ENCODE measurements at regions not wholly inside any gene's neighbourhood (a gene's known extent, or its start where the extent isn't known, plus 50 kb on each side); places are given as distances from the start of the nearest gene placed in this dataset.

DNA sequence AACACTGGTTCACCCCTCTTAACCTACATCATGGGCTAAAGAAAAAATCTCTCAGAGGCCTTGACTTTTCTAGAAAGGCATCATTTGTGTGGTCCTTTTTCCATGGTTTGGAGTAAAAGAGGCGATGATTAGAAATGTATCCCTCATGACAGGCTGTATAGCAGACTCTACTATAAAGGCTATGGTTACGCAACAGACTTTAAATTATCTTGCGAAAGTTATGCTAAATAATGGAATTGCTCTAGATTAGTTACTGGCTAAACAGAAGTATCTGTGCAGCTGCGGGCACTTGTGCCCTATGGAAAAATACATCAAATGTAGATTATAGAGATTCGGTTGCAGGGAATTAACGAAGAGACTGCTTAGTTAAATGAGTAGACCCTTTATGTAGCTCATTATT lies 101.6 kb downstream of the TMEM47 start:
- Histone ChIP-seq H3K27ac (no peak overlapping the region), H3K4me2 (no peak overlapping the region), H3K9me2 (replicated peaks; ENCODE audit: insufficient read depth) (no peaks in the 10 kb centered on the region), H3K79me2 (no peaks in the 10 kb centered on the region), H2AFZ (no peak overlapping the region), H3K36me3 (replicated peaks; ENCODE audit: insufficient read depth, low read depth) (no peaks in the 10 kb centered on the region), H4K20me1 (ENCODE audit: insufficient read depth, poor library complexity, severe bottlenecking) (no peaks in the 10 kb centered on the region), H3K9me3 (ENCODE audit: low read depth) (no peaks in the 10 kb centered on the region), H3K4me1 (ENCODE audit: insufficient read depth) (no peaks in the 10 kb centered on the region), H3K27me3 (no peaks in the 10 kb centered on the region), H3K4me3 (no peak overlapping the region)
- TF ChIP-seq EZH2 (IDR thresholded peaks at IDR 0.05; ENCODE audit: borderline replicate concordance) = no peak
- TF ChIP-seq EZH2phosphoT487 (IDR thresholded peaks at IDR 0.05; ENCODE audit: low read depth, severe bottlenecking, unreplicated experiment) = no peak
- no peak for TF ChIP-seq CTCF (IDR thresholded peaks at IDR 0.05; ENCODE audit: poor library complexity)
- 93% methylated on average over 6 of the region's 6 CpGs for WGBS (ENCODE audit: low lambda C conversion rate, missing lambda C conversion rate)
- no peak for DNase-seq (ENCODE audit: low spot score)

- H3K9me3 ChIP-seq (ENCODE audit: low read depth) = no peaks in the 10 kb centered on the region
- H3K36me3 ChIP-seq (replicated peaks; ENCODE audit: insufficient read depth, low read depth) = no peaks in the 10 kb centered on the region
- TF ChIP-seq CTCF (IDR thresholded peaks at IDR 0.05; ENCODE audit: poor library complexity) = no peak
- no peak for TF ChIP-seq EZH2 (IDR thresholded peaks at IDR 0.05; ENCODE audit: borderline replicate concordance)
- TF ChIP-seq EZH2phosphoT487 (IDR thresholded peaks at IDR 0.05; ENCODE audit: low read depth, severe bottlenecking, unreplicated experiment) = no peak
- H3K27me3 ChIP-seq = no peaks in the 10 kb centered on the region
- no peak for DNase-seq (ENCODE audit: low spot score)
- H3K4me2 ChIP-seq = no peak overlapping the region
- no peaks in the 10 kb centered on the region for H3K79me2 ChIP-seq
- no peaks in the 10 kb centered on the region for H3K9me2 ChIP-seq (replicated peaks; ENCODE audit: insufficient read depth)
- no peak overlapping the region for H2AFZ ChIP-seq
- no peak overlapping the region for H3K4me3 ChIP-seq
- no peaks in the 10 kb centered on the region for H3K4me1 ChIP-seq (ENCODE audit: insufficient read depth)
- H3K27ac ChIP-seq = no peak overlapping the region
- H4K20me1 ChIP-seq (ENCODE audit: insufficient read depth, poor library complexity, severe bottlenecking) = no peaks in the 10 kb centered on the region
- WGBS (ENCODE audit: low lambda C conversion rate, missing lambda C conversion rate) = 84% methylated on average over 4 of the region's 4 CpGs
Measured at GRCh38 chrX:34546366-34546765, 110.7 kb downstream of the TMEM47 start.

GRCh38 chrX:34528081-34528480 lies 129.0 kb downstream of the TMEM47 start:
- H3K4me2 ChIP-seq = no peak overlapping the region
- no peak overlapping the region for H2AFZ ChIP-seq
- no peak for TF ChIP-seq EZH2phosphoT487 (IDR thresholded peaks at IDR 0.05; ENCODE audit: low read depth, severe bottlenecking, unreplicated experiment)
- TF ChIP-seq EZH2 (IDR thresholded peaks at IDR 0.05; ENCODE audit: borderline replicate concordance) = no peak
- no peak for TF ChIP-seq CTCF (IDR thresholded peaks at IDR 0.05; ENCODE audit: poor library complexity)
- H3K36me3 ChIP-seq (replicated peaks; ENCODE audit: insufficient read depth, low read depth) = no peaks in the 10 kb centered on the region
- no peaks in the 10 kb centered on the region for H3K9me2 ChIP-seq (replicated peaks; ENCODE audit: insufficient read depth)
- H3K79me2 ChIP-seq = no peaks in the 10 kb centered on the region
- no peaks in the 10 kb centered on the region for H3K4me1 ChIP-seq (ENCODE audit: insufficient read depth)
- DNase-seq (ENCODE audit: low spot score) = no peak
- H3K27ac ChIP-seq = no peak overlapping the region
- H3K4me3 ChIP-seq = no peak overlapping the region
- H3K9me3 ChIP-seq (ENCODE audit: low read depth) = no peaks in the 10 kb centered on the region
- H4K20me1 ChIP-seq (ENCODE audit: insufficient read depth, poor library complexity, severe bottlenecking) = no peaks in the 10 kb centered on the region
- no peaks in the 10 kb centered on the region for H3K27me3 ChIP-seq

- H3K9me2 ChIP-seq (replicated peaks; ENCODE audit: insufficient read depth) = no peaks in the 10 kb centered on the region
- H3K36me3 ChIP-seq (replicated peaks; ENCODE audit: insufficient read depth, low read depth) = no peaks in the 10 kb centered on the region
- no peak overlapping the region for H3K27ac ChIP-seq
- H3K27me3 ChIP-seq = no peaks in the 10 kb centered on the region
- no peaks in the 10 kb centered on the region for H4K20me1 ChIP-seq (ENCODE audit: insufficient read depth, poor library complexity, severe bottlenecking)
- H3K4me1 ChIP-seq (ENCODE audit: insufficient read depth) = no peaks in the 10 kb centered on the region
- no peaks in the 10 kb centered on the region for H3K79me2 ChIP-seq
- no peak for DNase-seq (ENCODE audit: low spot score)
- H3K4me2 ChIP-seq = no peak overlapping the region
- TF ChIP-seq EZH2 (IDR thresholded peaks at IDR 0.05; ENCODE audit: borderline replicate concordance) (no peak), CTCF (IDR thresholded peaks at IDR 0.05; ENCODE audit: poor library complexity) (peak; percentile 28)
- H3K4me3 ChIP-seq = no peak overlapping the region
- no peak overlapping the region for H2AFZ ChIP-seq
- H3K9me3 ChIP-seq (ENCODE audit: low read depth) = no peaks in the 10 kb centered on the region
- WGBS (ENCODE audit: low lambda C conversion rate, missing lambda C conversion rate) = 38% methylated on average over 2 of the region's 2 CpGs
Measured at GRCh38 chrX:34521563-34521962, 135.5 kb downstream of the TMEM47 start.

Measured in hepatocyte (in vitro differentiated cells).